ENCODE measurements at regions not wholly inside any gene's neighbourhood (a gene's known extent, or its start where the extent isn't known, plus 50 kb on each side); places are given as distances from the start of the nearest gene placed in this dataset.

- Histone ChIP-seq H3K9ac (ENCODE audit: insufficient read length, low read depth) (no peak overlapping the region), H3K4me1 (ENCODE audit: insufficient read depth, insufficient read length) (peaks cover 14% of the 10 kb centered on the region), H3K9me3 (ENCODE audit: insufficient read depth, low read length) (no peaks in the 10 kb centered on the region), H3K36me3 (ENCODE audit: insufficient read depth, insufficient read length, low read length) (no peaks in the 10 kb centered on the region), H3K4me3 (ENCODE audit: insufficient read length, low read depth) (no peak overlapping the region), H3K27me3 (ENCODE audit: insufficient read depth, insufficient read length) (no peaks in the 10 kb centered on the region)
- TF ChIP-seq ZNF274 (IDR thresholded peaks at IDR 0.05; ENCODE audit: low read depth, low read length) (no peak), YY1 (IDR thresholded peaks at IDR 0.05; ENCODE audit: insufficient read depth, insufficient read length) (no peak), SUZ12 (IDR thresholded peaks at IDR 0.05; ENCODE audit: extremely low read depth, insufficient read depth, insufficient read length) (no peak)
- no peak for DNase-seq (ENCODE audit: low read depth, low spot score)
These were observed 68.5 kb upstream of the AMZ2 start for GRCh38 chr17:68179236-68179925.

GRCh38 chr17:68179926-68180285, 67.9 kb upstream of the AMZ2 start:
- H3K4me1 ChIP-seq (ENCODE audit: insufficient read depth, insufficient read length) = peaks cover 14% of the 10 kb centered on the region
- H3K27me3 ChIP-seq (ENCODE audit: insufficient read depth, insufficient read length) = no peaks in the 10 kb centered on the region
- H3K9ac ChIP-seq (ENCODE audit: insufficient read length, low read depth) = no peak overlapping the region
- DNase-seq (ENCODE audit: low read depth, low spot score) = no peak
- H3K4me3 ChIP-seq (ENCODE audit: insufficient read length, low read depth) = no peak overlapping the region
- no peaks in the 10 kb centered on the region for H3K9me3 ChIP-seq (ENCODE audit: insufficient read depth, low read length)
- H3K36me3 ChIP-seq (ENCODE audit: insufficient read depth, insufficient read length, low read length) = no peaks in the 10 kb centered on the region
- TF ChIP-seq ZNF274 (IDR thresholded peaks at IDR 0.05; ENCODE audit: low read depth, low read length) = no peak
- TF ChIP-seq SUZ12 (IDR thresholded peaks at IDR 0.05; ENCODE audit: extremely low read depth, insufficient read depth, insufficient read length) = no peak
- TF ChIP-seq YY1 (IDR thresholded peaks at IDR 0.05; ENCODE audit: insufficient read depth, insufficient read length) = no peak

GRCh38 chr17:68182011-68182306, 65.9 kb upstream of the AMZ2 start:
- Histone ChIP-seq H3K27me3 (ENCODE audit: insufficient read depth, insufficient read length) (no peaks in the 10 kb centered on the region), H3K4me1 (ENCODE audit: insufficient read depth, insufficient read length) (peaks cover 11% of the 10 kb centered on the region), H3K36me3 (ENCODE audit: insufficient read depth, insufficient read length, low read length) (no peaks in the 10 kb centered on the region), H3K9me3 (ENCODE audit: insufficient read depth, low read length) (no peaks in the 10 kb centered on the region), H3K4me3 (ENCODE audit: insufficient read length, low read depth) (no peak overlapping the region), H3K9ac (ENCODE audit: insufficient read length, low read depth) (no peak overlapping the region)
- TF ChIP-seq ZNF274 (IDR thresholded peaks at IDR 0.05; ENCODE audit: low read depth, low read length) (no peak), SUZ12 (IDR thresholded peaks at IDR 0.05; ENCODE audit: extremely low read depth, insufficient read depth, insufficient read length) (no peak), YY1 (IDR thresholded peaks at IDR 0.05; ENCODE audit: insufficient read depth, insufficient read length) (no peak)
- no peak for DNase-seq (ENCODE audit: low read depth, low spot score)

GRCh38 chr17:68182940-68183551, 64.8 kb upstream of the AMZ2 start:
- TF ChIP-seq ZNF274 (IDR thresholded peaks at IDR 0.05; ENCODE audit: low read depth, low read length) (no peak), SUZ12 (IDR thresholded peaks at IDR 0.05; ENCODE audit: extremely low read depth, insufficient read depth, insufficient read length) (no peak), YY1 (IDR thresholded peaks at IDR 0.05; ENCODE audit: insufficient read depth, insufficient read length) (no peak)
- no peaks in the 10 kb centered on the region for H3K27me3 ChIP-seq (ENCODE audit: insufficient read depth, insufficient read length)
- no peak for DNase-seq (ENCODE audit: low read depth, low spot score)
- H3K4me1 ChIP-seq (ENCODE audit: insufficient read depth, insufficient read length) = peaks cover 11% of the 10 kb centered on the region
- H3K9me3 ChIP-seq (ENCODE audit: insufficient read depth, low read length) = no peaks in the 10 kb centered on the region
- H3K9ac ChIP-seq (ENCODE audit: insufficient read length, low read depth) = no peak overlapping the region
- H3K36me3 ChIP-seq (ENCODE audit: insufficient read depth, insufficient read length, low read length) = no peaks in the 10 kb centered on the region
- H3K4me3 ChIP-seq (ENCODE audit: insufficient read length, low read depth) = no peak overlapping the region

- no peak for DNase-seq (ENCODE audit: low read depth, low spot score)
- TF ChIP-seq ZNF274 (IDR thresholded peaks at IDR 0.05; ENCODE audit: low read depth, low read length) (no peak), YY1 (IDR thresholded peaks at IDR 0.05; ENCODE audit: insufficient read depth, insufficient read length) (no peak), SUZ12 (IDR thresholded peaks at IDR 0.05; ENCODE audit: extremely low read depth, insufficient read depth, insufficient read length) (no peak)
- Histone ChIP-seq H3K36me3 (ENCODE audit: insufficient read depth, insufficient read length, low read length) (no peaks in the 10 kb centered on the region), H3K9me3 (ENCODE audit: insufficient read depth, low read length) (no peaks in the 10 kb centered on the region), H3K27me3 (ENCODE audit: insufficient read depth, insufficient read length) (no peaks in the 10 kb centered on the region), H3K9ac (ENCODE audit: insufficient read length, low read depth) (no peak overlapping the region), H3K4me1 (ENCODE audit: insufficient read depth, insufficient read length) (peaks cover 6% of the 10 kb centered on the region), H3K4me3 (ENCODE audit: insufficient read length, low read depth) (no peak overlapping the region)
These were observed 63.7 kb upstream of the AMZ2 start for GRCh38 chr17:68184141-68184571.

- Histone ChIP-seq H3K9ac (ENCODE audit: insufficient read length, low read depth) (no peak overlapping the region), H3K36me3 (ENCODE audit: insufficient read depth, insufficient read length, low read length) (no peaks in the 10 kb centered on the region)
These were observed 62.9 kb upstream of the AMZ2 start for GRCh38 chr17:68184816-68185436.

GRCh38 chr17:68185820-68186219, 62.0 kb upstream of the AMZ2 start:
- no peak overlapping the region for H3K9ac ChIP-seq (ENCODE audit: insufficient read length, low read depth)
- H3K36me3 ChIP-seq (ENCODE audit: insufficient read depth, insufficient read length, low read length) = no peaks in the 10 kb centered on the region
- no peak for TF ChIP-seq SUZ12 (IDR thresholded peaks at IDR 0.05; ENCODE audit: extremely low read depth, insufficient read depth, insufficient read length)
- no peak for TF ChIP-seq ZNF274 (IDR thresholded peaks at IDR 0.05; ENCODE audit: low read depth, low read length)
- no peak for TF ChIP-seq YY1 (IDR thresholded peaks at IDR 0.05; ENCODE audit: insufficient read depth, insufficient read length)
- no peak overlapping the region for H3K4me3 ChIP-seq (ENCODE audit: insufficient read length, low read depth)
- no peaks in the 10 kb centered on the region for H3K9me3 ChIP-seq (ENCODE audit: insufficient read depth, low read length)
- peaks cover 6% of the 10 kb centered on the region for H3K4me1 ChIP-seq (ENCODE audit: insufficient read depth, insufficient read length)
- no peak for DNase-seq (ENCODE audit: low read depth, low spot score)
- H3K27me3 ChIP-seq (ENCODE audit: insufficient read depth, insufficient read length) = no peaks in the 10 kb centered on the region

More at GRCh38 chr17:68184816-68185436, 62.9 kb upstream of the AMZ2 start:
- TF ChIP-seq ZNF274 (IDR thresholded peaks at IDR 0.05; ENCODE audit: low read depth, low read length) = no peak
- no peak for TF ChIP-seq YY1 (IDR thresholded peaks at IDR 0.05; ENCODE audit: insufficient read depth, insufficient read length)
- no peak for TF ChIP-seq SUZ12 (IDR thresholded peaks at IDR 0.05; ENCODE audit: extremely low read depth, insufficient read depth, insufficient read length)
- Histone ChIP-seq H3K4me1 (ENCODE audit: insufficient read depth, insufficient read length) (peaks cover 6% of the 10 kb centered on the region), H3K9me3 (ENCODE audit: insufficient read depth, low read length) (no peaks in the 10 kb centered on the region), H3K4me3 (ENCODE audit: insufficient read length, low read depth) (no peak overlapping the region), H3K27me3 (ENCODE audit: insufficient read depth, insufficient read length) (no peaks in the 10 kb centered on the region)
- DNase-seq (ENCODE audit: low read depth, low spot score) = no peak
